Keratinocyte (primary cell): ENCODE measurements at regions not wholly inside any gene's neighbourhood (a gene's known extent, or its start where the extent isn't known, plus 50 kb on each side); places are given as distances from the start of the nearest gene placed in this dataset.

Experiments used
- DNase-seq: peaks from one replicate; pipeline ENCODE4 v3.0.0-alpha.2; 2011; ENCODE audit warnings: low read depth, missing footprints, low spot score
- FAIRE-seq: peaks from 2 replicates; lab custom pipeline; 2011; peaks lifted over from hg19 to GRCh38; lab: Jason Lieb, UNC
- H2AFZ ChIP-seq: 2 replicates; pipeline ENCODE4 v1.6.0; 2012; ENCODE audit warnings: low read length, control low read depth, inconsistent platforms; ENCODE audit not compliant: control insufficient read depth
- H3K27ac ChIP-seq: 2 replicates; pipeline ENCODE4 v1.5.1; 2011; ENCODE audit warnings: low read length; ENCODE audit not compliant: control insufficient read depth, insufficient read depth
- H3K27me3 ChIP-seq: 3 replicates; pipeline ENCODE4 v1.6.0; 2011; ENCODE audit warnings: low read length; ENCODE audit not compliant: control insufficient read depth, insufficient read depth; ENCODE audit errors: extremely low read depth
- H3K36me3 ChIP-seq, 2 experiments: 2 replicates in 1 of 2; 3 replicates in 1 of 2; pipeline ENCODE4 v1.5.1; 2011; ENCODE audit warnings: low read length in 2 of 2, mild to moderate bottlenecking in 1 of 2; ENCODE audit not compliant: control insufficient read depth in 2 of 2, insufficient read depth in 2 of 2; ENCODE audit errors: extremely low read depth in 1 of 2
- H3K4me1 ChIP-seq: 3 replicates; pipeline ENCODE4 v1.5.1; 2011; ENCODE audit warnings: low read length; ENCODE audit not compliant: control insufficient read depth, insufficient read depth; ENCODE audit errors: extremely low read depth
- H3K4me2 ChIP-seq: 3 replicates; pipeline ENCODE4 v1.6.0; 2011; ENCODE audit warnings: low read depth, low read length; ENCODE audit not compliant: control insufficient read depth, insufficient read depth; ENCODE audit errors: extremely low read depth
- H3K4me3 ChIP-seq, 3 experiments: fragments of 200-600 bp in 1 of 3; sonication (generic) in 1 of 3; 2 replicates in 2 of 3; 3 replicates in 1 of 3; pipeline ENCODE4 v1.5.1; 2011 to 2016; ENCODE audit warnings: low read length in 3 of 3, mild to moderate bottlenecking in 3 of 3, control low read depth in 2 of 3, inconsistent platforms in 1 of 3, low read depth in 1 of 3, mixed read lengths in 1 of 3, mixed run types in 1 of 3, moderate library complexity in 1 of 3; ENCODE audit not compliant: control insufficient read depth in 2 of 3, insufficient read depth in 2 of 3; ENCODE audit errors: extremely low read depth in 1 of 3
- H3K79me2 ChIP-seq: 2 replicates; pipeline ENCODE4 v1.6.0; 2012; ENCODE audit warnings: low read length; ENCODE audit not compliant: control insufficient read depth, insufficient read depth
- H3K9ac ChIP-seq: 3 replicates; pipeline ENCODE4 v1.6.0; 2011; ENCODE audit warnings: low read length; ENCODE audit not compliant: control insufficient read depth, insufficient read depth; ENCODE audit errors: extremely low read depth
- H3K9me1 ChIP-seq: 3 replicates; pipeline ENCODE4 v1.6.0; 2011; ENCODE audit warnings: low read length; ENCODE audit not compliant: control insufficient read depth, insufficient read depth; ENCODE audit errors: extremely low read depth
- H3K9me3 ChIP-seq: 2 replicates; pipeline ENCODE4 v1.5.1; 2012; ENCODE audit warnings: low read depth, low read length; ENCODE audit not compliant: control insufficient read depth
- H4K20me1 ChIP-seq: 3 replicates; pipeline ENCODE4 v1.6.0; 2011; ENCODE audit warnings: low read length; ENCODE audit not compliant: control insufficient read depth, insufficient read depth; ENCODE audit errors: extremely low read depth
- EZH2 ChIP-seq: IDR thresholded peaks from one replicate; pipeline ENCODE4 v1.6.1; 2012; ENCODE audit warnings: inconsistent platforms, mild to moderate bottlenecking, low read length, moderate library complexity
- dilution Hi-C: fragments of 300-500 bp; cut with MboI; formaldehyde crosslinking; loops from one replicate; pipeline ENCODE4 v1.7.0; 2020; ENCODE audit warnings: low sequenced_read_pairs; ENCODE audit not compliant: extremely low pct_ligation_motif_present
- TF ChIP-seq, protein P1 (sequence below), 3 experiments: IDR thresholded peaks in 1 of 3; conservative IDR thresholded peaks in 1 of 3; optimal IDR thresholded peaks in 1 of 3; 2 replicates in 2 of 3; 3 replicates in 1 of 3; pipeline versions ENCODE3 to v1.5.1; 2011; ENCODE audit warnings: low read length in 3 of 3, mild to moderate bottlenecking in 3 of 3, moderate library complexity in 2 of 3, control low read depth in 1 of 3, inconsistent platforms in 1 of 3; ENCODE audit not compliant: insufficient read depth in 2 of 3; ENCODE audit errors: extremely low read depth in 1 of 3

DNA sequence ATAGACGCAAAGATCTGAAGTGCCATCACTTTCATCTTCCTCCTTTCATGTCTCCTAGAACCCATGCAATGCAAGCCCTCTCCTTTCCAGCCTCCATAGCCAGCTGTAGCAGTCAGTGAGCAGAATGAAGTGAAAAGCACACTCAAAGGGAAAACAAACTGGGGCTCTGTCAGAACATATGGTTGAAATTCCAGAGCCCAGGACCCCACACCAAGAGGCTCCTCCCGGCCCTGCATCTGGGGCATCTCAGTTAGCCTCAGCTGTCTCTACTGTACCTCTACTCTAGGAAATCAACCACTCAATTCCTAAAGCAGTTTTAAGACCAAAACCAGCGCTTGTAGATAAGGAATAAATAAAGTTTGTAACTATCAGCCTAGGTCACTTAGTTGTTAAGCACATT, 73.8 kb upstream of the P3H2 start:
- DNase-seq (no peak), FAIRE-seq (no peak)
- Histone ChIP-seq H3K9me1 (no peaks in the 10 kb centered on the region), H3K4me3 (no peak overlapping the region), H4K20me1 (no peaks in the 10 kb centered on the region), H3K27ac (no peak overlapping the region), H2AFZ (no peak overlapping the region), H3K9me3 (no peaks in the 10 kb centered on the region), H3K4me1 (no peaks in the 10 kb centered on the region), H3K4me2 (no peak overlapping the region), H3K9ac (no peak overlapping the region), H3K79me2 (no peaks in the 10 kb centered on the region), H3K27me3 (no peaks in the 10 kb centered on the region), H3K36me3 (no peaks in the 10 kb centered on the region)
- TF ChIP-seq, protein P1, sequence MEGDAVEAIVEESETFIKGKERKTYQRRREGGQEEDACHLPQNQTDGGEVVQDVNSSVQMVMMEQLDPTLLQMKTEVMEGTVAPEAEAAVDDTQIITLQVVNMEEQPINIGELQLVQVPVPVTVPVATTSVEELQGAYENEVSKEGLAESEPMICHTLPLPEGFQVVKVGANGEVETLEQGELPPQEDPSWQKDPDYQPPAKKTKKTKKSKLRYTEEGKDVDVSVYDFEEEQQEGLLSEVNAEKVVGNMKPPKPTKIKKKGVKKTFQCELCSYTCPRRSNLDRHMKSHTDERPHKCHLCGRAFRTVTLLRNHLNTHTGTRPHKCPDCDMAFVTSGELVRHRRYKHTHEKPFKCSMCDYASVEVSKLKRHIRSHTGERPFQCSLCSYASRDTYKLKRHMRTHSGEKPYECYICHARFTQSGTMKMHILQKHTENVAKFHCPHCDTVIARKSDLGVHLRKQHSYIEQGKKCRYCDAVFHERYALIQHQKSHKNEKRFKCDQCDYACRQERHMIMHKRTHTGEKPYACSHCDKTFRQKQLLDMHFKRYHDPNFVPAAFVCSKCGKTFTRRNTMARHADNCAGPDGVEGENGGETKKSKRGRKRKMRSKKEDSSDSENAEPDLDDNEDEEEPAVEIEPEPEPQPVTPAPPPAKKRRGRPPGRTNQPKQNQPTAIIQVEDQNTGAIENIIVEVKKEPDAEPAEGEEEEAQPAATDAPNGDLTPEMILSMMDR (optimal IDR thresholded peaks at IDR 0.05 in 1 of 3, IDR thresholded peaks at IDR 0.05 in 1 of 3, conservative IDR thresholded peaks at IDR 0.05 in 1 of 3; ENCODE audit: extremely low read depth in 1 of 3, insufficient read depth in 2 of 3, low read length in 3 of 3), result no peak
- no peak for TF ChIP-seq EZH2
- dilution Hi-C loops, result no loop called here

DNA sequence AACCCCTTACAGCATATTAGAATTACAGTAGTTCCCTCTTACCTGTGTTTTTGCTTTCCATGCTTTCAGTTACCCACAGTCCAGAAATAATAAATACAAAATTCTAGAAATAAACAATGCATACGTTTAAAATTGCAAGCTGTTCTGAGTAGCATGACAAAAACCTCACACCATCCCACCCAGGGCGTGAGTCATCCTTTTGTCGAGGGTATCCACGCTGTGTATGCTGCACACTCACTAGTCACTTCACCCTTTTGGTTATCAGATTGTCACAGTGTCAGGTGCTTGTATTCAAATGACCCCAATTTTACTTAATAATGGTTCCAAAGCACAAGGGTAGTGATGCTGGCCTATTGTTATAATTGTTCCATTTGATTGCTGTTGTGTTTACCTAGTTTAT, 72.5 kb upstream of the P3H2 start:
- no peaks in the 10 kb centered on the region for H3K79me2 ChIP-seq
- no peaks in the 10 kb centered on the region for H3K27me3 ChIP-seq
- TF ChIP-seq EZH2, result no peak
- TF ChIP-seq, protein P1 (optimal IDR thresholded peaks at IDR 0.05 in 1 of 3, IDR thresholded peaks at IDR 0.05 in 1 of 3, conservative IDR thresholded peaks at IDR 0.05 in 1 of 3; ENCODE audit: extremely low read depth in 1 of 3, insufficient read depth in 2 of 3, low read length in 3 of 3), result no peak
- DNase-seq (no peak), FAIRE-seq (no peak)
- no peaks in the 10 kb centered on the region for H4K20me1 ChIP-seq
- no peaks in the 10 kb centered on the region for H3K36me3 ChIP-seq
- H2AFZ ChIP-seq, result no peak overlapping the region
- dilution Hi-C loops, result no loop called here
- H3K9me1 ChIP-seq, result no peaks in the 10 kb centered on the region
- no peak overlapping the region for H3K4me3 ChIP-seq
- H3K9ac ChIP-seq, result no peak overlapping the region
- no peak overlapping the region for H3K4me2 ChIP-seq
- H3K4me1 ChIP-seq, result no peaks in the 10 kb centered on the region
- no peaks in the 10 kb centered on the region for H3K9me3 ChIP-seq
- no peak overlapping the region for H3K27ac ChIP-seq
